ENCODE measurements at regions not wholly inside any gene's neighbourhood (a gene's known extent, or its start where the extent isn't known, plus 50 kb on each side); places are given as distances from the start of the nearest gene placed in this dataset.

GRCh38 chr9:89874351-89875321 lies 269.8 kb downstream of the GADD45G start:
- in situ Hi-C loops (cut with HindIII; ENCODE audit: low sequenced_read_pairs) = no loop called here

DNA sequence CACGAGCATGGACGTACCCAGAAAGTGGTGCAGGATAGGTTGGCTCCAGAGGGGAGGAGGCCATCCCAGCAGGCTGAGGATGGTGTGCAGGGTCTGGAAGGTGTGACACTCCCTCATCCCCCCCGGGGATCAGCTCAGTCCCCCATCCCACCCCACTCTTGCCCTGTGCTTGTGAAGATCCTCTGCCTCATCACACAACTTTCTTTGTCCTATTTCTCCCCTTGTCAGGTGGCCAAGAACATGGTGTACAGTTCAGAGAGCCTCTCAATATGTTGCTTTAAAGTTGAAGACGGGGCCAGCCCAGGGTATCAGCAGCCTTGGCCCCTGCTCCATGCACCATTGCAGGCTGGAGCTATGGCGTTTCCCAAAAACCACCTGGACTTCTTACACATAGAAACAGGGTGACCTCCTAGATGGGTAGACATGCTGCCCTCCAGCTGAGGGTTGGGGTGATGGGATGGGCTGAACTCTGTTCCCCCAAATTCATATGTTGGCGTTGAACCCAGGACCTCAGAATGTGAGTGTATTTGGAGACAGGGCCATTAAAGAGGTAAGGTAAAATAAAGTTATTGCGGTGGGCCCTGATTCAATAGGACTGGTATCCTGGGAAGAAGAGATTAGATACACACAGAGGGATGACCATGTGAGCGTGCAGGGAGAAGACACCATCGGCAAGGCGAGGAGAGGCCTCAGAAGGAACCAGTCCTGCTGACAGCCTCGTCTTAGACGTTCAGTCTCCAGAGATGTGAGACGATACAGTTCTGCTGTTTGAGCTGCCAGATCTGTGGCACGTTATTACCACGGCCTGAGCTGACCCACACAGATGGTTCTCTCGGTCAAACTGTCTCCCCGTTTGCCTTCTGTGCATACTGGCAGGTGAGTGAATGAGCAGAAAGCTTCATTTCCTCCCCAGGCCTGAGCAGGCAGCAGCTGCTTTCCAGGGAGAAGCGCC lies 272.5 kb downstream of the GADD45G start:
- in situ Hi-C loops (cut with HindIII; ENCODE audit: low sequenced_read_pairs) = no loop called here

DNA sequence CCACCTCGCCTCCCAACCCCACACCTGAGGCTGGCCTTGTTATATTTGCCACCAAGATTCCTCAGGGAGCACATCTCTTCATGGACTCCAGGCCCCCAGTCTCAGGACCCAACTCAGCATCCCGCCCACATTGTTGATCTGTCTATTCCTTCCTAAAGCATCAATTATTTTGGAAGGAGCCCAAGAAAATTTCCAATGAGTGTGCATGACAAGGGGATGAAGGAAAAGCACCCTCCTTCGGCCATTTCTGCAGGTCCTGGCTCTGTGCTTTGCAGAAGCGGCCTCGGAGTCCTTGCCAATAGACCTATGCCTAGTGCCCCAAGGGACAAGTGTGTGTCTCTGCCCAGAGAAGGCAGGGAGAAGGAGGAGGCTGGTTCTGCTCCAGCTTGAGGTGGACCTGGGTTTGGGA lies 273.2 kb downstream of the GADD45G start:
- in situ Hi-C loops (cut with HindIII; ENCODE audit: low sequenced_read_pairs) = no loop called here

- in situ Hi-C loops (cut with HindIII; ENCODE audit: low sequenced_read_pairs) = no loop called here
These were observed 273.9 kb downstream of the GADD45G start for GRCh38 chr9:89878687-89879086.

DNA sequence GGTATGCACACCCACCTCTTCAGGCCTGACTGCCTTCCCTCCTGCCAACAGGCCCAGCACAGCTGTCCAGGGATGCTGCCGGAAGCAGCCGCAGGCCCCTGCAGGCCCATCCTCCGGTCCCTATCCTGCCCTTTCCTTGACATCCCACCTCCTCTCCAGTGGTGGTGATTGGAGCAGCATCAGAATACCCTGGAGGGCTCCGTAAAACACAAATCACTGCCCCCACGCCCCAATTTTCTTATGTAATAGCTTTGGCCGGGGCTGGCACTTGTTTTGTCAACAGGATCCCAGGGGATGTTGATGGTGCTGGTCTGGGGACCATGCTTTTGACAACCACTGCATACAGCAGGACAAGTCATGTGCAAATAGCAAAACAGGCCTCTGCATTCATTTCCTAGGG lies 274.5 kb downstream of the GADD45G start:
- in situ Hi-C loops (cut with HindIII; ENCODE audit: low sequenced_read_pairs) = no loop called here

- in situ Hi-C loops (cut with HindIII; ENCODE audit: low sequenced_read_pairs) = no loop called here
These were observed 274.9 kb downstream of the GADD45G start for GRCh38 chr9:89879701-89880100.

- in situ Hi-C loops (cut with HindIII; ENCODE audit: low sequenced_read_pairs) = no loop called here
These were observed 275.3 kb downstream of the GADD45G start for GRCh38 chr9:89880161-89880560.

- in situ Hi-C loops (cut with HindIII; ENCODE audit: low sequenced_read_pairs) = no loop called here
These were observed 275.9 kb downstream of the GADD45G start for GRCh38 chr9:89880721-89881120.

GRCh38 chr9:89881431-89881830 lies 276.6 kb downstream of the GADD45G start:
- in situ Hi-C loops (cut with HindIII; ENCODE audit: low sequenced_read_pairs) = no loop called here

DNA sequence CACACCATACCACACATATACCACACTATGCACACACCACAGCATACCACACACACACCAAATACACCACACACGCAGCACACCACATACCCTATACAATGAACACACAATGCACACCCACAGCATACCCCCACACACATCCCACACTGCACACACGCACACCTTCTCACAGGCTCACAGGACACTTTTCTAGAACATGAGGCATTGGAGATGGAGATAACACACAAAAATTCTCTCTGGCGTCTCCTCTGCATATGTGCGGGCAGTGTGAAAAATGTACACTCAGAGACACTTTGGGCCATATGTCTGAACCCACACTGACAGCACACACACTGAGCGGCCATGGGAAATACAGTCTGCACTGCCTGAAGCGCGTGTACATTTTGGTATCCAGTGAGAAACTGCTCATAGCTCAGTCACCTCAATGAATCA lies 278.1 kb downstream of the GADD45G start:
- in situ Hi-C loops (cut with HindIII; ENCODE audit: low sequenced_read_pairs) = no loop called here

DNA sequence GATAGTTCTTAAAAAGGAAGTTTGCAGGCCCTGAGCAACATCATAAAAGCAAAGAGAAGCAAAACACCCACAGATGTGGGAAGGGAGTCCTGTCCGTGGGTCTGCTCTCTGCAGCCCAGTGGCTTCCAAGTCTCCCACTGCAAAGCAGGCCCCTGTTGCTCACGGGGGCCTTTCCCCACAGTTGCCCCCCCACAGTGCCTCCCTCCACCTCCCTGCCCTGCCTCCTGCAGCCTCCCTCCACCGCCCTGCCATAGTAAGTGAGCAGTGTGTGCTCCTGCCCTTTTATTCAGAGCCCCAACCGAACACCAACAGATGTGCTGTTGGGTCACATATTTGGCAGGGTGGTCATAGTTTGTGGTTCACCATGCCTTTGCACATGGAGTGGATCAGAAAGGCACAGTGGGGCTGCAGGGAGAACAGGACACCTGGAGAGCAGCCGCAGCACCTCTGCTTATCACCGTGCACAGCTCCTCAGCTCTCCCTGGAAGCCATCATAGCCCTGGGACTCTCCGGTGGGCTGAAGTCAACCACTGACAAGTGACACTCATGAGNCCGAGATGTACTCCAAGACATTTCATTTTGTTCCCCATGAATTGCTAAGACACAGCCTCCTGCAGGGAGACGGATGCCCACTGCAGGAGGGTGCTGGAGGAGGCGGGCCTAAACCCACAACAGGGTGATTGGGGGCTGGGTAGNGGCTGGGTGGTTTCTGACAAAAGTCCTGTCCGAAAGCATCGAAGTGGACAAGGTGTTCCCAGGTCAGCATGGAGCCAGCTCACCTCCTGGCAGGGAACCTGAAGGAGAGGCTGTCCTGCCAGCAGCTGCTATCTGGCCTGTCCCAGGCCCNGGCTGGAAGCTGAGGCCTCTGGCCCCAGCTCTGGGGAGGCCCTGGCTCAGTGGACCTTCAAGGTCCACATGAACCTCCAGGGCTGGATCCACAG lies 278.9 kb downstream of the GADD45G start:
- in situ Hi-C loops (cut with HindIII; ENCODE audit: low sequenced_read_pairs) = no loop called here

DNA sequence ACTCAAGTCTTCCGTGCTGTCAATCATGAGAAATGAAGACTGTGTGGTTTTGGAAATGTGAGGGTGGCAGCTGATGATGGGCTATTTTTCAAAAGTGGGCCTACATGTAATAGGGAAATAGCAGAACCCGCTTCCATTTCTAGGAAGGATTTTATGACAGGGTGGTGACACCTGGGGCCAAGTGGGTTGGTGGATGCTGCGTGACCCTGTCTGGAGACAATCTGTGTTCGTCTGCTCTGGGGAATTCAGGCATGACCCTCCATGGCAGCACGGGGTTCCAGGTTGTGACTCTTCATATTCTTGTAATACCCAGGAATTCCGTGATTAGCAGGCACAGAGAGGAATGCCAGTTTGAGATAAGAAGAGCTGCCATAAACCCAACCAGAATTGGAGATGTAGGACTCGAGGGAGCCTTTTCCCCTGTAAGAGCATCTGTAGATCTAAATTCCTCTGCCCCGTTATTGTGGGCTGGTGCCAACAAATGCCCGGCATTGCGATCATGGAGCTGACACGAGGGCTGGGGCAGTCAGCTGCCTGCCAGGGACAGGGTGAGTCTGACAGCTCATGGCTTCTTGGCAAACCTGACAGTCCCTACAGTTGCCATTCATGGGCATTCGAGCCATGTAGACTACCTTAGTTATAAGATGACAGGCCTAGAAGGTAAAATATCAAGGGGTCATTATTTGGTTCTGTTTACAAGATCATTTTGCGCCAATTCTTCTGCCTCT lies 279.7 kb downstream of the GADD45G start:
- in situ Hi-C loops (cut with HindIII; ENCODE audit: low sequenced_read_pairs) = no loop called here

DNA sequence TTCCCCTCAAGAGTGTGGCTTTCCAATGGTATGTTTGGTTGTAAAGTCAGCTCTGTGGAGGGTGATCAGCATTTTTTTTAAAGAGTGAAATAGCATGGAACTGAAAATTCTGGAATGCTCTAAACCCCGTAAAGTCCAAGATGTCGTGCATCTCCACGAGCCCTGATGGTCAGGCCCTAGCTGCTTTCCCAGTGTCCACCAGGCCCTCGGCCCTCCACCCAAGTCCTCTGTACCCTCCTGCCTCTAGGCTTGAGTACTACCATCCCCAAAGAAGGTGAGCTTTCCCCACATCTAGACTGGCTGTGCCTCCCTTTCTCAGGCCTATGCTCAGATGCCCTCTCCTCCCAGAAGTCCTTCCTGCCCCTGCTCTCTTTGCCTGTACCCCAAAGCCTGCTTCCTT lies 280.3 kb downstream of the GADD45G start:
- in situ Hi-C loops (cut with HindIII; ENCODE audit: low sequenced_read_pairs) = no loop called here

DNA sequence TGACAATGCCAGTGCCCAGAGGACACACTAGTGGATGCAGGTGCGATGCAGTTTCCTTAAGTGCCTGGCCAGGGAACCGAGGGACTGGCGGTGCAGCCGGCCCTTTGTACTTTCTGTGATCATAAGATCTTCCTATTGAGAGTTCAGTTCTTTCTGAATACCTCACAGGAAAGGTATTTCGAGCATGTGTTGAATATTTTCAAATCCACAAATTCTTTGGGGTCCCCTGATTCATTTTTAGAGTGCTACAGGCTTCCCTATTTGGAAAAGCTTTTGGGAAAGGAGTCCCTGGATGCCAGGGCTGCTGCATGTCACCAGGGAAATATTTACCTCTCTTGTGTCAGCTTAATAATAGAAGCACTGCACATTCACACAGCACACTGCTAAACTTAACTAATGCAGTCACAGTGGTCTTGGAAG lies 281.5 kb downstream of the GADD45G start:
- in situ Hi-C loops (cut with HindIII; ENCODE audit: low sequenced_read_pairs) = no loop called here

DNA sequence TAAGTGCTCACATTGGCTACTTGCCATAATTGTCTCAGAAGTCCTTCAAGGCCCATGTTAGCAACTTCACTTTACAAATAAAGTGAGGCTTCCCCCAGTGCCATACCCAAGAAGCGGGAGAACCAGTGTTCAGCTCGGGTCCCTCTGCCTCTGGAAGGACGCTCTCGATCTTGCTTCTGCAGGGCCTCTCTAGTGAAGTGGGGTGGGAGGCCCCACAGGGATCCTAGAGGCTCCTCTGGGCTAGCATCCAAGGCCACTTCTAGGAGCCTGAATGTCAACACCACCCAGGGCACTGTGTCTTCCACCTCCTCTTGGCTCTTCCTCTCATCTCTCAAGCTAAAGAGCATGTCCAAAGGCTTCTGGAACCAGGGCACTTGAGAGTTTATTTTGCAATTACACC lies 282.5 kb downstream of the GADD45G start:
- in situ Hi-C loops (cut with HindIII; ENCODE audit: low sequenced_read_pairs) = no loop called here

GRCh38 chr9:89888233-89888632 lies 283.4 kb downstream of the GADD45G start:
- in situ Hi-C loops (cut with HindIII; ENCODE audit: low sequenced_read_pairs) = no loop called here

DNA sequence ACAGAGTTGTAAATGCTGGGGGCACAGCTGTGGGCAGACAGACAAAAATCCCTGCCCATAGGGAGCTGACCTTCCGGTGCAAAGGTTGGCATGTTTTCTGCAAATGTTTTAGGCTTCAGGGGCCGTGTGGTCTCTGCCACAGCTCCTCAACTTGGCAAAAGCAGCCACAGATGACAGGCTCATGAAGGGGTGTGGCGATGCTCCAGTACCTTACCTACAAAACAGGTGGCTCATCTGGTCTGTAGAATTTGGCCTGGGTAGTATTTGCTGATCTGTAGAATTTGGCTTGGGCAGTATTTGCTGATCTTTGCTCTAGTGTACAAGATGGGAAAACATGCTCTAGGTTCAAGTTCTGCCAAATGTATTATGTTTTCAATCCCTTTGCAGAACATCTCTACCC lies 283.9 kb downstream of the GADD45G start:
- in situ Hi-C loops (cut with HindIII; ENCODE audit: low sequenced_read_pairs) = no loop called here

GRCh38 chr9:89889865-89890264 lies 285.1 kb downstream of the GADD45G start:
- in situ Hi-C loops (cut with HindIII; ENCODE audit: low sequenced_read_pairs) = no loop called here

- in situ Hi-C loops (cut with HindIII; ENCODE audit: low sequenced_read_pairs) = no loop called here
These were observed 285.6 kb downstream of the GADD45G start for GRCh38 chr9:89890326-89890980.

All from DLD1 (cell line).